Middle frontal gyrus (tissue), 1 donor: ENCODE measurements at regions not wholly inside any gene's neighbourhood (a gene's known extent, or its start where the extent isn't known, plus 50 kb on each side); places are given as distances from the start of the nearest gene placed in this dataset.
"Not testable (repeated sequence)": the region's sequence is repeated elsewhere in the genome, so short reads cannot be mapped to it uniquely, and the experiment has no call there.

Experiments
- DNase-seq: peaks from one replicate; pipeline ENCODE4 v3.0.0-alpha.2; 2015; ENCODE audit warnings: low spot score; ENCODE audit errors: extremely low spot score

DNA sequence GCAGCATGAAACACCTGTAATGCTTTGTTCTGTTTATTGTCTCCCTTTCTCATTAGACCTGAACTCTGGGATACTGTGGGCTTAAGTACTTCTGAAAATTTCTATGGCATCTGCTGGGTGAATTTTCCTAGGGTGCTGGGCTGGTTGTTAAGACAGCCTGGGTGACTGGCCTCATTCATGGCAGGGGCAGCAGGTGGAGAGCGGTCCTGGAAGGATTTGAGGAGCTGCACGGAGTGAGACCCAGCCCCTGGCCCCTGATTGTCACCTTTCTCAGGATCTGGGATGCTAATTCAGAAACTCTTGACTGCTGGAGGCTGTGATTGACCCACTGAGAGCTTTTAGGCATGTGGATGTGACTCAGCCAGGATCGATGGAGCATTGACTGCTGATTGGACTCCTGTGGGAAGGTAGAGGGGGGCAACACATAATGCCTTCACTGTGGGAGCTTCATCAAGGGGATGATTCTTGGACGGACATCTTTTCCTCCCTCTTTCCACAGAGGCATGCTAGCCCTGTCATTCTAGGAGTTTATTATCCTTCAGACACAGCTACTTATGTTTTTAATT is 252.0 kb downstream of the GOLGA6L6 start:
- not testable (repeated sequence) for DNase-seq

DNA sequence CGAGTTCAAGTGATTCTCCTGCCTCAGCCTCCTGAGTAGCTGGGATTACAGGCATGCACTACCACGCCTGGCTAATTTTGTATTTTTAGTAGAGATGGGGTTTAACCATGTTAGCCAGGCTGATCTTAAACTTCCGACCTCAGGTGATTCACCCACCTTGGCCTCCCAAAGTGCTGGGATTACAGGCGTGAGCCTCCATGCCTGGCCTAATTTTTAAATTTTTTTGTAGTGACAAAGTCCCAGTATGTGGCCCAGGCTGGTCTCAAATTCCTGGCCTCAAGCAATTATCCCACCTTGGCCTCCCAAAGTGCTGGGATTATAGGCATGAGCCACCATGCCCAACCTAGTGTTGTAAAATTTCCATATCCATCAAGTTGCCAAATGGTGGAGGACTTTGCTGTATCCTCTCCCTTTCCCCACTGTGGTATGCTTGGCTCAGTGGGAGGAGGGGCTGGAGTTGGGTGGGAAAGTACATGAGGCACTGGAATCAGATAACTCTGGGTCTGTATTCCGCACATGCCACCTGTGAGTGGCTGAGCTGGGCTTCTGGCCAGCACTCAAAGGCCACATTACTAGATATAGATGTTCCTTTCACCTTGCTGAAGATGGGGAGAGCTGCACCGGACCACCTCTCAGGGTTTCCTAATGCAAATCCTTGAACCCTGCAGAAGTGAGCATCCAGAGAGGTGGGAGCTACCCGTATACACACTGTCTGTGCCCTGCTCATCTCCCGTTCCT is 252.6 kb downstream of the GOLGA6L6 start:
- not testable (repeated sequence) for DNase-seq

DNA sequence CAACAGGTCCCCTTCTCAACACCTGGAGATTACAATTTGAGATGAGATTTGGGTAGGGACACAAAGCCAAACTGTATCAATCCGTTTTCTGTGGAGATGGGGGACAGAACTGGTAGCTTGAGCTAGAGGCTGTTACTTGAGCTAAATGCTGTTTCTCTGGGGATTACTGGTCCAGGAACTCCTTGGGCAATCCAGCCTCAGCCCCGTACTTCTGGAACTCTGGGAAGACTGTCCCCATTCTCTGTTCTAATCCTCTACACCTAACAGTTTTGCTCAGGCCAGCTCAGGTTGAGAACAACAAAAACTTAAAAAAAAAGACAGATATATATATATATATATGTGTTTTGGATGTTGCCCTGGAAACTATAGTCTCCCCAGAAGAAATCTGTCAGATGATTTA is 255.0 kb downstream of the GOLGA6L6 start:
- DNase-seq, result not testable (repeated sequence)

DNA sequence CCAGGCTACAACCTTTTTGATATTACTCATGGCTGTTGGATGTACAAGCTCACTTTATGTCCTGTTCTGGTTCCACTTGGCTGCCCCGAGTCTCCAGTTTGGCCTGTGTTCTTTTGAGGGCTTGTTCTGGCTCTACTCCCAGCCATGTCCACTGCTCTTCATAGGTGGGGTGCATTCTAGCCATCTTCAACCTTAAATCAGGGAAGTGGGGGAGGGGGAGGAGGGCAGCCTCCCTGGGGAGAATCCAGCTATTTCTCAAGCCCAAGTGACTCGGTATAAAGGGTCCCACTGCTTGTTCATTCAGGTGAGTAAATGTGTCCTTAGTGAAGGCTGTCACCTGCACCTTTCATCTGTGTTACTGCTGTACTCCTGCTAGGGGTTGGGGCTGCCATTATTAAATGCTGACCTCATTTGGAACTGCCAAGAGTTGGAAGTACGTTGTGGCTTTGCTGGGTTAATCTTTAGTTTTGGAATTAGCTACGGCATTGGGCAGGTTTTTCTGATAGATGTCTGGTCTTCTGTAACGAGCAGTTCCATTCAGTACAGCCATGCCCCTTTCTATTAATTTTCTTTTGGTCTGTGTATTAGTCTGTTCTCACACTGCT is 255.8 kb downstream of the GOLGA6L6 start:
- DNase-seq, result not testable (repeated sequence)

DNA sequence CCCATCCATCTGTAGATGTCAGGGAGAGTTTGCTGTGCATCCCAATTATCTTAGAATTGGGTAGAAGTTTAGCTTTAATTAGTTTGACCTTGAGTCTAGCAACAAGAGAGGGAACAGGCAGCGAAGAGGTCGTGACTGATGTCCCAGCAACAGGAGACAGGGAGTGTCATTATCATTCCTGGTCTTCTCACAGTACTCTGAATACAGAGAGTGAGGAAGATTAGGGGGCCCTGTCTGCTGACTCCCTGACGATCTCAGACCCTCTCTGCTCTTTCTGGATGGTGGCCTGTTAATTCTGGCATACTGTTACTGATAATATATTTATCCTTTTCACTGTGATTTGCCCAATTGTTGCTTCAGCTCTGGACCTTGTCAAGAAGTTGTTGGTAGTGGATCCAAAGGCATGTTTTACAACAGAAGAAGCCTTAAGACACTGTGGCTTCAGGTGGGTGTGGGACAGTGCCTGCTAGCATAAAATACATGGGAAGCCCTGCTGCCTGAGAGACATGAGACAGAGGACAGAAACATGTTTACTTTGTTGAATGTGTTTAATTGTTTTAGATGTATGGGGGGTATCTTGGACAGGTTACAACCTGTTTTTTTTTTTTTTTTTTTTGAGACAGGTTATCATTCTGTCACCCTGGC is 256.6 kb downstream of the GOLGA6L6 start:
- not testable (repeated sequence) for DNase-seq

DNA sequence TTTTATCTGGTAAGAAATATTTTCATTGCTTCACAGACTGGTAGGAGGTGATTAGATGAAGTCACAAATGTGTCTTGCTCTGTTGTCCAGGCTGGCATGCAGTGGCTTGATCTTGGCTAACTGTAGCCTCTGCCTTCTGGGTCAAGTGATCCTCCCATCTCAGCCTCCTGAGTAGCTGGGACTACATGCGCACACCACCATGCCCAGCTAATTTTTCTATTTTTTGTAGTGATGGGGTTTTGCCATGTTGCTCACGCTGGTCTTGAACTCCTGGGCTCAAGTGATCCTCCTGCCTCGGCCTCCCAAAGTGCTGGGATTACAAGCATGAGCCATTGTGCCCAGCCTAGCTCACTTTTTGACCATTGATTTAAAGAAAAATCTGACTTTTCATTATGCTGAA is 257.9 kb downstream of the GOLGA6L6 start:
- not testable (repeated sequence) for DNase-seq

DNA sequence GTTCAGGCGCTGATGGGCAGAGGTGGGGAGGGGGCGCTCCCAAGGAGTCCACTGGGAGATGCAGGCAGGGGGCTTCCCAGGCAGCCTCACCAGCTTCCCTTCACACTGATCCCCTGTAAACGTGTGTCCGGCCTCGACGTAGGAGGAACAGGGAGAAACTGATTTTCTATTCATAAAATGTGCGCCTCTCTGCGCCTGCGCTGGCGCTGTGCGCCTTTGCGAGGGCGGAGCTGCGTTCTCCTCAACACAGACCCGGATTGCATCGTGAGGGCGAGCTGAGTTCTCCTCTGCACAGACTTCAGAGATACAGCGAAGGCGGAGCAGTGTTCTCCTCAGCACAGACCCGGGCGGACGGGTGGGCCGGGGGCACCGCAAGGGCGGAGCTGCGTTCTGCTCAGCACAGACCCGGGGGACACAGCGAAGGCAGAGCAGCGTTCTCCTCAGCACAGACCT is 259.1 kb downstream of the GOLGA6L6 start:
- not testable (repeated sequence) for DNase-seq

DNA sequence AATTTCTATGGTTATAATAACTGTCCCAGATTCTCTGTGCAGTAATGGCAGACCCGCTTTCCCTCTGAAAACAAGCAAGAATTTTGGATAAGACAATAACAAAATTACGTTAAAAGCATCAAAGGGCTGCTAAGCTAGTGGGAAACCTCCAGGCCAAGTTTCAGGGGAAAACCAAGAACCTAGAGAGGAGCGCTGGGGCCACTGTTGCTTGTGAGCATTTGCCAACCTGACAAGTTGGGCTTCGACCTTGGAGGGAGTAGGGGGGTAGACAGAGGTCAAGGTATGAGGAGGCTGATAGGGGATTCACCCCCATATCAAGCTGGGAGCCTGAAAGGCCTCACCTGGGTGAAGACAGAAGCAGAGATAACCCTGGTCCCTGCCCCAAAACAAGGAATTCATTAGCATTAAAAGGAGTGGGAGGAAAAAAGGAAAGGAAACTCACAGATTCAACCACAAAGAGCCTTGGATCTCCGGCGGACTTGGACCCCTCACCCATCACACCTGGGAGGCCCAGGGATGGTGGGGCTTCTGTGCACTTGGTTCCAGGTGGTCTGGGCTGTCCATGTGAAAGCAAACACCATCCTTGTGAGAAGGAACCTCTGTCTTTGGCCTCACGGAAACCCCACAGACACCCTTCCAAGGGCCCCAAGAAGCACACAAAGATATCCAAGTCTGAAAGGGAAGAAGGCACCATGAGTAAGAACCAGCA is 259.9 kb downstream of the GOLGA6L6 start:
- not testable (repeated sequence) for DNase-seq

DNA sequence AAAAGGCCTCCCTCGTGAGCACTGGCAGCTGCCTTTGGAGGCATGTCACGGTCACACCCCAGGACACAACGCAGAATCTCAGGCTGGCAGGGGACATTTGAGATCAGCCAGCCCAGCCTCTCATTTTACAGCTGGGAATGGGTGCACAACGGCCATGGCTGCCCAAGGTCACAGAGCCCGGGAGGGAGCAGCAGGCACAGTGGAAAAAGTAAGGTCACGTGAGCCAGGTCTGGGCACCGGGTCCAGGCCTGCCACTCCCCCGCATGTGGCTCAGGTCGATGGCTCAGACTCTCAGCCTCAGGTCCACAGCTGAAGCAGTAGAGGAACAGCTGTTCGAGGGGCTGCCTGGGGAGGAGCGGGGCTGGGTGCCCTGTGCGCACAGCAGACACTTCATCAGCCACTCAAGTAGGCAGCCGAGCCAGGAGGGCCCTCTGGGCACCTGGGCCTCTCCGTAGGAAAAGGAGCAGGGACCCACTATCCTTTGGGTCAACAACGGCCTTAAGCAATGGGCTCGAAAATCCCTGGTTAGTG is 260.6 kb downstream of the GOLGA6L6 start:
- no peak for DNase-seq

DNA sequence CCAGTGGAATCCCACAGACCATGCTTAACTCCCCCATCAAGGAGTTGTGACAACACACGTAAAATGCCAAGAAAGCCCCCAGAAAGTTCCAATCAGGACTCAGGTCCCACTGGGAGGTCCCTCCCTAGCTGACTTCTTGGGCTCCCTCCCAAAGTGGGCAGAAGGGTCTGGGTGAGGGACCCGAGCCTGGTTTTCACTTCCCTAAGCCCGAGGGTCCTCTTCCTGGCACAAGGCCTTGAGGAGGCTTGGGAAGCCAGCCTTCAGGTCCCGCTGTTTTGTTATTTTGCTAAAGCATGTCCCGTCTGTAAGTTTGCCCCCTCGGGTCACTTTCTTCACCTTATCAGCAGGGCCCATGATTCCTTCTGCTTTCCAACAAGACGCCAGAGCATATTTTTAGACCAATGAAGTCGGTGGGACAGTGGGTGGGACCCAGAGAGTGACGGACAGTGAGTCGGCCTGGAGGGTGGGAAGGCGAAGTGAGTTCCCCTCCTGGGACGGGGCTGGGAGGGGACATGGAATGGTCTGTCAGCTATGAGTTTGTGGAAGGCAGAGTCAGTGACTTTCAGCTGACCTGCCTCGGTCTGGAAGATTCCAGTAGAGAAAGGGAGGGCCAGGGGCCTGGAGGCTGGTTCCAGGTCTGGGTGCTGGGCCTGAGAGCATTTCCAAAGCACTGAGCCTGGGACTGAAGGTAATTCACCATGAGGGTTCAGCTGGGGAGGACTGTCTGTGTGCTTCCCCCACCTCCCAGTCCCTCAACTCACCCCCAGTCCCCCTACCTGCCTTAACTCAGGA is 261.3 kb downstream of the GOLGA6L6 start:
- DNase-seq, result not testable (repeated sequence)

DNA sequence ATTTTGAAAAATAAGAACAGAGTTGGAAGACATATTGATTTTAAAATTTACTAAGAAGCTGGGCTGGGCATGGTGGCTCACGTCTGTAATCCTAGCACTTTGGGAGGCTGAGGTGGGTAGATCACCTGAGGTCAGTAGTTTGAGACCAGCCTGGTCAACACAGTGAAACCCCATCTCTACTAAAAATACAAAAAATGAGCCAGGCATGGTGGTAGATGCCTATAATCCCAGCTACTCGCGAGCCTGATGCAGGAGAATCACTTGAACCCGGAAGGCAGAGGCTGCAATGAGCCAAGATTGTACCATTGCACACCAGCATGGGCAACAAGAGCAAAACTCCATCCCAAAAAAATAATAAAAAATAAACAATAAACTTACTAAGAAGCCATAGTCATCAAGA is 262.5 kb downstream of the GOLGA6L6 start:
- not testable (repeated sequence) for DNase-seq

DNA sequence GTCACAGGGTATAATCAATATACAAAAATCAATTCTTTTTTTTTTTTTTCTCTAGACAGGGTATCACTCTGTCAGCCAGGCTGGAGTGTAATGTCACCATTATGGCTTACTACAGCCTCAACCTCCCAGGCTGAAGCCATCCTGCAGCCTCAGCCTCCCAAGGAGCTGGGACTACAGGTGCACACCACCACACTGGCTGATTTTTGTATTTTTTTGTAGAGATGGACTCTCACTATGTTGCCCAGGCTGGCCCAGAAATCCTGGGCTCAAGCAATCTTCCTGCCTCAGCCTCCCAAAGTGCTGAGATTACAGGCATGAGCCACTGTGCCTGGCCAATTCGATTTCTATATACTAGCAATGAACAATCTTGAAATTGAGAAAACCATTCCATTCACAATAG is 263.2 kb downstream of the GOLGA6L6 start:
- DNase-seq, result not testable (repeated sequence)

DNA sequence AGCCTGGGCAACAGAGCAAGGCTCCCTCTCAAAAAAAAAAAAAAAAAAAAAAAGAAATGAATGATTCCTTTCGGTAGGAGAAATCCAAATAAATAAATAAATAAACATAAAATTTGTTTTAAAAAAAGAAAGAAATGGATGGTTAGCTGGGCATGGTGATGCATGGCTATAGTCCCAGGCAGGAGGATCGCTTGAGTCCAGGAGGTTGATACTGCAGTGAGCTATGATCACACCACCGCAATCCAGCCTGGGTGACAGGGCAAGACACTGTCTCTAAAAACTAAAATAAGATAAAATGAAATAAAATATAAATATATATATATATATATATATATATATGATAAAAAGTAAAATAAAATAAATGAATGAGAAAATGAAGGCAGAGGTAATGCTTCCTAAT is 264.1 kb downstream of the GOLGA6L6 start:
- DNase-seq, result not testable (repeated sequence)

DNA sequence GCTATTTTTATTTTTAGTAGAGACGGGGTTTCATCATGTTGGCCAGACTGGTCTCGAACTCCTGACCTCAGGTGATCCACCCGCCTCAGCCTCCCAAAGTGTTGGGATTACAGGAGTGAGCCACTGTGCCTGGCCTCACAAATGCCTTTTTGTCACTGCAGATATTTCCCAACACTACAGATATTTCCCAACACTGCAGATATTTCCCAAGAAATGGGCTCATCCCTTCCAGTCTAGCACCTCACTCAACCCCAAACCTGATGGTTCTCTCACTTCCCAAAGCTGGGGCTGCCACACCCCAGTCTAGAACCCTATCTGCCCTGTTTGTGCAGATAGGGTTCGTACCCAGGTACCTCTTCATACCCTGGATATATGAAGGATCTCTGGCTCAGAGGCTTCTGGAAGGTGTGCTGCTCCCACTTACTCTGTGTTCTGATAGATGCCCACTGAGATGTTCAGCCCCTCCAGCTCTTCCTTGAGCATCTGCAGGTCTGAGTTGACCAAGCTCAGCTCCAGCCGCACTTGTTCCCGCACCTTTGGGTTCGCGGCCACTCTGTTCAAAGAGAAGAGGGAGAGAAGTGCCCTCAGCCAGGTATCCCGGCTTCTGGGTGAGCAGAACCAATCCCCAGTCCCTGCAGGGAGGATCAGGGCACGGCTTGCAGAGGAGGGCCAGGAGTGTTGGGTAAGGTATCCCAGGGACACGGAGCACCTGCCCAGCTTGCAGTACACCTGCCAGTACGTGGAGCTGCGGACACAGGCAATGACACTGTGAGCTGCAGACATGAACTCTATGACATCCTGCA is 265.1 kb downstream of the GOLGA6L6 start:
- not testable (repeated sequence) for DNase-seq

DNA sequence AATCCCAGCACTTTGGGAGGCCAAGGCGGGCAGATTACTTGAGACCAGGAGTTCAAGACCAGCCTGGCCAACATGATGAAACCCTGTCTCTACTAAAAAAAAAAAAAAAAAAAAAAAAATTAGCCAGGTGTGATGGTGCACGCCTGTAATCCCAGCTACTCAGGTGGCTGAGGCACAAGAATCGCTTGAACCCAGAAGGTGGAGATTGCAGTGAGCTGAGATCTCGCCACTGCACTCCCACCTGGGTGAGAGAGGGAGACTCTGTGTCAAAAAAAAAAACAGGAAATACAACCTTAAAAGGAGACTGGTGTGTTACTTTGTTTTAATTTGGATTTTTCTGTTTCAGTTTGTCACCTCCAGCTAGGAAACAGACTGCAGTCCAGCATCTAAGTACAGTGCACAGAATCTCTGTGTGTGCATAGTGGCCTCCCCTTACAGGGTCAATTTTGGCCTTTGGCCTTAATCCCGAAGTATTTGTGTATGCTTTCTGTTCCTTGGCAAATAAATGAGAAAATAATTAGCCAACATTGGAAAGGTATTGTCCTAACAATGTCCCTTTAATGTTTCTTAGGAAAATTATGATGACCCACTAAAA is 266.1 kb downstream of the GOLGA6L6 start:
- DNase-seq, result not testable (repeated sequence)

DNA sequence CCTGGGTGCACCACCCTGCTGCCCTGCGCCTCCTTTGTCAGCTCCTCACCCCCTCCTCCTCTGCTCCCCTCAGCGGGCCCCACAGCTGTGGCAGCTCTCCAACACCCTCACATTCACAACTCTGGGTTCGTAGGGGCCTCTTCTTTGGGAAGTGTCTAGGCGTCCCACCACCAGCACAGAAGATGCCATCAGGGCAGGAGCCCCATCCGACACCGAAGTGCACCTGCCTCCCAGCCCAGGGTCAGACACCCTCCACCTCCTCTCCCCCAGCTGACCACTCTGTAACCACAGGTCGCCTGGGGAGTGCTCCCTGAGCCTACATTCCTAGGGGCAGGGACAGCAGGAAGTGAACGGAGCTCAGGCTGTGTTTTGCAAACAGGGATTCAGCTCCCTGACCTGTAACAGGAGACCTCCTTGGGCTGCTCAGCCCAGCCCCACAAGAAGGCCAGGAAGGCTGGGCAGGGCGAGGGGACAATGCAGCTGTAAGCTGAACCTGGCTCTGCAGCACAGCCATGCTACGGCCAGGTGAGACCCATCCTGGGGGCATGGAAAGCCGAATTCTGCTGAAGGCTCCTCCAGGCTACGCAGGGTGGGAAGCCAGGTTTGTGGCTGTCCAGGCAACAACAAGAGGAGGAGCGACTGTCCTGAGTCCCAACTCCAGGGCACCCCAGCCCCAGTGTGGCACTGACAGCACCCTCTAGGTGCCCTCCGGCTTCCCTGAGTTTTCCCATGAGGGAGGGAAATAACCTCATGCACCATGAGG is 269.0 kb downstream of the GOLGA6L6 start:
- no peak for DNase-seq

DNA sequence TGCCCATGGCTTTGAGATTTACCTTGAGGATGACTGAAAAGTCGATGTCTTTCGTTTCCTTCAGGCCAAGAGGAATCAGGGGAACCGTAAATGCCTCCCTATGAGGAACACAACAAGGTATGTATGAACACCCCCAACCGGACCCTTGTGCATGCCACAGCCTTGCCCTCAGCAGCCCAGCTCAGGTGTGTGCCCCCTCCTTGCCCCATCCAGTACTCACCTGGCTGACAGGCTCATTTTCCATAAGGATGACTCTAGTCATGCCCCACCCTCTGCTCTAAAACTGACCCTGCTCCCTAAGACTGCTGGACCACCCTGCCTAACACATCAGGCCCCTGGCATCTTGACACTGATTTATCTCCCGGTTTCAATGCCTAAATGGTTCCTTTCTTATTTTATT is 270.0 kb downstream of the GOLGA6L6 start:
- DNase-seq, result no peak

DNA sequence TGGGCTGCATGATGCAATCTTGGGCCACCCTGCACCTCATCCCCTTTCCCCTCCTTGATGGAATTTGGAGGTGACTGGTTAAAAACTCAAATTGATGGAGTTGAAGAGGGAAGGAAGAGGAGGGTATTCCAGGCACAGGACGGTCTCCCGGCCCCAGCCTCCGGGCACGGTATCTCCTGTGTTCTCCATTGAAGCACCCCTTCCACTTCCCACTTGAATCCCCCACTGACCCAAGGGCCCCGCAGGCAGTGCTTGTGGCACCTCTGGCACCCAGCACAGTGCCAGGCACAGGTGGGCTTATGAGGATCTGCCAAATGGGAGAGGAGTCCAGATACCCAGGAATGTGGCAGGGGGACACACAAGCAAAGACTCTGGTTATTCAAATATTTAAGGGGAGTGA is 271.6 kb downstream of the GOLGA6L6 start:
- not testable (repeated sequence) for DNase-seq
